ENCODE measurements at regions not wholly inside any gene's neighbourhood (a gene's known extent, or its start where the extent isn't known, plus 50 kb on each side); places are given as distances from the start of the nearest gene placed in this dataset.

DNA sequence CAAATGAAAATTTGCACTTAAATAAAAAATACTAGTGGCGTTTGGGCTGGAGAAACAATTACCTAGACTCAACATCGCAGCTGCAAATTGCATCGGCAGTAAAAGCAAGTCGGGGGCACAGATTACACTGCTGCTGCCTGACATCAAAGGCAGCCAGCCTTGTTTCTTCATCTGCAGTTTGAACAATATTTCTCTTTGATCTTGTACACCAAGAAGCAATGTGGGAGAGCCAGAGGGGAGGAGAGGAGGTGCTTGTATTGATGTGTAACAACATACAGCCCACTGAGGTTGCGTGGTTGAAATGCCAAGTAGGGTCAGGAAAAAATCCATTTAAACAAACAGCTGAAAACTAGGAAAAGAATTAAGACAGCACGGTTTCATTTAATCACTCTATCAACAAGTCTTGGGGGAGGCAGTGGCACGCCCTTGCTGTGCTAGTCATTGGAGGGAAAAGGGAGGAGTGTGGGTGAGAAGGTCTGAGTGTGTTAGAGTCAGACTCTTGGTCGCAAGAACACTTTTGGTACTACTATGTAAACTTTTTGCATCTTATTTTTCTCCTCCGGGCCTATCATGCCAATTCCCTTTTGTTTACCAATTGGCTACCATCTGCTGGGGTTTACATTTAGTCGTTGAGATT, 456.5 kb downstream of the OMA1 start:
- CTCF ChIA-PET = no interaction called here
- TF ChIP-seq, protein P1, sequence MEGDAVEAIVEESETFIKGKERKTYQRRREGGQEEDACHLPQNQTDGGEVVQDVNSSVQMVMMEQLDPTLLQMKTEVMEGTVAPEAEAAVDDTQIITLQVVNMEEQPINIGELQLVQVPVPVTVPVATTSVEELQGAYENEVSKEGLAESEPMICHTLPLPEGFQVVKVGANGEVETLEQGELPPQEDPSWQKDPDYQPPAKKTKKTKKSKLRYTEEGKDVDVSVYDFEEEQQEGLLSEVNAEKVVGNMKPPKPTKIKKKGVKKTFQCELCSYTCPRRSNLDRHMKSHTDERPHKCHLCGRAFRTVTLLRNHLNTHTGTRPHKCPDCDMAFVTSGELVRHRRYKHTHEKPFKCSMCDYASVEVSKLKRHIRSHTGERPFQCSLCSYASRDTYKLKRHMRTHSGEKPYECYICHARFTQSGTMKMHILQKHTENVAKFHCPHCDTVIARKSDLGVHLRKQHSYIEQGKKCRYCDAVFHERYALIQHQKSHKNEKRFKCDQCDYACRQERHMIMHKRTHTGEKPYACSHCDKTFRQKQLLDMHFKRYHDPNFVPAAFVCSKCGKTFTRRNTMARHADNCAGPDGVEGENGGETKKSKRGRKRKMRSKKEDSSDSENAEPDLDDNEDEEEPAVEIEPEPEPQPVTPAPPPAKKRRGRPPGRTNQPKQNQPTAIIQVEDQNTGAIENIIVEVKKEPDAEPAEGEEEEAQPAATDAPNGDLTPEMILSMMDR (IDR thresholded peaks at IDR 0.05; ENCODE audit: control extremely low read depth, extremely low read depth, low read depth, missing control alignments) = no peak
- no peak for DNase-seq (ENCODE audit: extremely low spot score)
- POLR2A ChIA-PET = no interaction called here

GRCh38 chr1:58084266-58084665, 462.3 kb downstream of the OMA1 start:
- TF ChIP-seq, protein P1 (IDR thresholded peaks at IDR 0.05; ENCODE audit: control extremely low read depth, extremely low read depth, low read depth, missing control alignments) = no peak
- CTCF ChIA-PET = interaction anchor here (0.7 kb wide), 1 partner anchor 8 kb away, joined by 3 read pairs; no protein-coding TSS in a partner anchor
- no peak for DNase-seq (ENCODE audit: extremely low spot score)
- POLR2A ChIA-PET = no interaction called here

- CTCF ChIA-PET = interaction anchor here (0.6 kb wide), 1 partner anchor 62 kb away, joined by 3 read pairs; no protein-coding TSS in a partner anchor
- DNase-seq (ENCODE audit: extremely low spot score) = no peak
- POLR2A ChIA-PET = no interaction called here
- TF ChIP-seq, protein P1 (IDR thresholded peaks at IDR 0.05; ENCODE audit: control extremely low read depth, extremely low read depth, low read depth, missing control alignments) = no peak
Measured at GRCh38 chr1:58082596-58082995, 463.9 kb downstream of the OMA1 start.

DNA sequence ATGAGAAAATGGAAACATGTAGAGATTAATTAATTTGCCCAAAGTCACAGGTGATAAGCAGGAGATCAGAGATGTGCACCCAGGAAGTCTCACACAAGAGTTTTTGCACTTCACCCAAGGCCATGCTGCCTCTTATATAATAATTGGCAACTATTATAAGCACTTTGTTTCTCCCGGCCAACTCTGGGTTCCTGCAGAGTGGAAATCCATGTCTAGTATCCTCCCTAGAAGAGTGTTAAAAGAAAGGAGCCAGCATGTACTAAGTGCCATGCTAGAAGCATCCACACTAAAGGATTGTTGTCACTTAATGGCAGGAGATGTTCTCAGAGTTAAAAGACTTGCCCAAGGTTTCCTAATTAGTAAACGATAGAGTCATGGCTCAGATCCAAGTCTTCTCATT, 470.3 kb downstream of the OMA1 start:
- DNase-seq (ENCODE audit: extremely low spot score) = no peak
- TF ChIP-seq, protein P1 (IDR thresholded peaks at IDR 0.05; ENCODE audit: control extremely low read depth, extremely low read depth, low read depth, missing control alignments) = no peak
- ChIA-PET CTCF (interaction anchor here (1.3 kb wide), 1 partner anchor 8 kb away, joined by 3 read pairs; no protein-coding TSS in a partner anchor), POLR2A (no interaction called here)

DNA sequence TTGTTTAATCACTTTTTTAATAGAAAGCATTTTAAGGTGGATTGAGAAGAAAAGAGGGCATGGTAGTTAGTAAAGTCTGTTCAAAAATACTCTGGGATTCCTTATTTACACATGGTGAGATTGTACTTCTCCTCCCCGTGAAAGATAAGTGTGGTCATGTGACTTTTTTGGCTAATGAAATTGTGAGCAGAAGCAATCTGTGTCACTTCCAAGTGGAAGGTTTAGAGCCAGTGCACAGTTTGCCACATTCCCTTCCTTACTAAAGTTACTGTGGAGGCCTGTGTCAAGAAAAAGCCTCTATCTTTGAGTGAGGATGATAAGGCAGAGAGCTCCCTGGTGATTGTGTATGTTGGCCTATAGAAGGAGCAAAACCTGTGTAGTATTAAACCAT, 471.3 kb downstream of the OMA1 start:
- TF ChIP-seq, protein P1 (IDR thresholded peaks at IDR 0.05; ENCODE audit: control extremely low read depth, extremely low read depth, low read depth, missing control alignments) = no peak
- CTCF ChIA-PET = interaction anchor here (0.7 to 1.3 kb wide), 3 partner anchors 9 to 63 kb away, joined by 3 read pairs; no protein-coding TSS in a partner anchor
- DNase-seq (ENCODE audit: extremely low spot score) = no peak
- POLR2A ChIA-PET = no interaction called here

- ChIA-PET CTCF (no interaction called here), POLR2A (no interaction called here)
- DNase-seq (ENCODE audit: extremely low spot score) = no peak
- TF ChIP-seq, protein P1 (IDR thresholded peaks at IDR 0.05; ENCODE audit: control extremely low read depth, extremely low read depth, low read depth, missing control alignments) = no peak
Measured at GRCh38 chr1:58072450-58072849, 474.1 kb downstream of the OMA1 start.

Data from GM10248 (cell line).